ENCODE measurements at regions not wholly inside any gene's neighbourhood (a gene's known extent, or its start where the extent isn't known, plus 50 kb on each side); places are given as distances from the start of the nearest gene placed in this dataset.

- Histone ChIP-seq H3K9me3 (ENCODE audit: low read depth, low read length) (no peaks in the 10 kb centered on the region), H3K27me3 (ENCODE audit: insufficient read depth, low read length) (no peaks in the 10 kb centered on the region), H2AFZ (ENCODE audit: low read length) (no peak overlapping the region), H3K4me3 (ENCODE audit: insufficient read depth, low read length) (no peak overlapping the region), H3K36me3 (ENCODE audit: insufficient read depth, low read length) (peaks cover 44% of the 10 kb centered on the region), H3K4me1 (ENCODE audit: insufficient read depth, low read length) (no peaks in the 10 kb centered on the region), H3K27ac (ENCODE audit: low read depth, low read length) (no peak overlapping the region), H3K79me2 (ENCODE audit: insufficient read depth, low read length) (no peaks in the 10 kb centered on the region), H3K4me2 (ENCODE audit: insufficient read depth, low read length) (no peak overlapping the region), H4K20me1 (ENCODE audit: insufficient read depth, low read length) (no peaks in the 10 kb centered on the region)
- no peak for DNase-seq (ENCODE audit: insufficient read length, low spot score, missing footprints)
- no peak for TF ChIP-seq CTCF (IDR thresholded peaks at IDR 0.05; ENCODE audit: extremely low read depth, low read depth, low read length)
Observed at GRCh38 chr6:144460327-144461095, 175.4 kb downstream of the UTRN start.

- Histone ChIP-seq H3K27me3 (ENCODE audit: insufficient read depth, low read length) (no peaks in the 10 kb centered on the region), H3K4me1 (ENCODE audit: insufficient read depth, low read length) (no peaks in the 10 kb centered on the region), H4K20me1 (ENCODE audit: insufficient read depth, low read length) (no peaks in the 10 kb centered on the region), H3K4me3 (ENCODE audit: insufficient read depth, low read length) (no peak overlapping the region), H3K79me2 (ENCODE audit: insufficient read depth, low read length) (peaks cover 2% of the 10 kb centered on the region), H3K36me3 (ENCODE audit: insufficient read depth, low read length) (peaks cover 44% of the 10 kb centered on the region), H3K9me3 (ENCODE audit: low read depth, low read length) (no peaks in the 10 kb centered on the region), H3K4me2 (ENCODE audit: insufficient read depth, low read length) (no peak overlapping the region), H2AFZ (ENCODE audit: low read length) (no peak overlapping the region), H3K27ac (ENCODE audit: low read depth, low read length) (no peak overlapping the region)
- no peak for DNase-seq (ENCODE audit: insufficient read length, low spot score, missing footprints)
- TF ChIP-seq CTCF (IDR thresholded peaks at IDR 0.05; ENCODE audit: extremely low read depth, low read depth, low read length), result no peak
Observed at GRCh38 chr6:144462058-144462457, 176.9 kb downstream of the UTRN start.

GRCh38 chr6:144466716-144467115, 181.6 kb downstream of the UTRN start:
- Histone ChIP-seq H3K79me2 (ENCODE audit: insufficient read depth, low read length) (peaks cover 2% of the 10 kb centered on the region), H3K27ac (ENCODE audit: low read depth, low read length) (no peak overlapping the region), H3K4me1 (ENCODE audit: insufficient read depth, low read length) (no peaks in the 10 kb centered on the region), H3K4me2 (ENCODE audit: insufficient read depth, low read length) (no peak overlapping the region), H3K9me3 (ENCODE audit: low read depth, low read length) (no peaks in the 10 kb centered on the region), H3K4me3 (ENCODE audit: insufficient read depth, low read length) (no peak overlapping the region), H2AFZ (ENCODE audit: low read length) (no peak overlapping the region), H3K27me3 (ENCODE audit: insufficient read depth, low read length) (no peaks in the 10 kb centered on the region), H4K20me1 (ENCODE audit: insufficient read depth, low read length) (no peaks in the 10 kb centered on the region), H3K36me3 (ENCODE audit: insufficient read depth, low read length) (peaks cover 17% of the 10 kb centered on the region)
- no peak for DNase-seq (ENCODE audit: insufficient read length, low spot score, missing footprints)
- TF ChIP-seq CTCF (IDR thresholded peaks at IDR 0.05; ENCODE audit: extremely low read depth, low read depth, low read length), result no peak

GRCh38 chr6:144467172-144467762, 182.1 kb downstream of the UTRN start:
- H2AFZ ChIP-seq (ENCODE audit: low read length), result no peak overlapping the region
- no peak overlapping the region for H3K27ac ChIP-seq (ENCODE audit: low read depth, low read length)
- no peak overlapping the region for H3K4me3 ChIP-seq (ENCODE audit: insufficient read depth, low read length)
- no peaks in the 10 kb centered on the region for H3K9me3 ChIP-seq (ENCODE audit: low read depth, low read length)
- no peaks in the 10 kb centered on the region for H3K4me1 ChIP-seq (ENCODE audit: insufficient read depth, low read length)
- no peak overlapping the region for H3K4me2 ChIP-seq (ENCODE audit: insufficient read depth, low read length)
- H3K27me3 ChIP-seq (ENCODE audit: insufficient read depth, low read length), result no peaks in the 10 kb centered on the region
- H4K20me1 ChIP-seq (ENCODE audit: insufficient read depth, low read length), result no peaks in the 10 kb centered on the region
- DNase-seq (ENCODE audit: insufficient read length, low spot score, missing footprints), result no peak
- H3K36me3 ChIP-seq (ENCODE audit: insufficient read depth, low read length), result peaks cover 14% of the 10 kb centered on the region
- TF ChIP-seq CTCF (IDR thresholded peaks at IDR 0.05; ENCODE audit: extremely low read depth, low read depth, low read length), result no peak
- peaks cover 2% of the 10 kb centered on the region for H3K79me2 ChIP-seq (ENCODE audit: insufficient read depth, low read length)

Data from osteoblast (primary cell).